ENCODE measurements at regions not wholly inside any gene's neighbourhood (a gene's known extent, or its start where the extent isn't known, plus 50 kb on each side); places are given as distances from the start of the nearest gene placed in this dataset.
A peak's percentile ranks its signal among the peaks of the same experiment; 100 is the strongest.

DNA sequence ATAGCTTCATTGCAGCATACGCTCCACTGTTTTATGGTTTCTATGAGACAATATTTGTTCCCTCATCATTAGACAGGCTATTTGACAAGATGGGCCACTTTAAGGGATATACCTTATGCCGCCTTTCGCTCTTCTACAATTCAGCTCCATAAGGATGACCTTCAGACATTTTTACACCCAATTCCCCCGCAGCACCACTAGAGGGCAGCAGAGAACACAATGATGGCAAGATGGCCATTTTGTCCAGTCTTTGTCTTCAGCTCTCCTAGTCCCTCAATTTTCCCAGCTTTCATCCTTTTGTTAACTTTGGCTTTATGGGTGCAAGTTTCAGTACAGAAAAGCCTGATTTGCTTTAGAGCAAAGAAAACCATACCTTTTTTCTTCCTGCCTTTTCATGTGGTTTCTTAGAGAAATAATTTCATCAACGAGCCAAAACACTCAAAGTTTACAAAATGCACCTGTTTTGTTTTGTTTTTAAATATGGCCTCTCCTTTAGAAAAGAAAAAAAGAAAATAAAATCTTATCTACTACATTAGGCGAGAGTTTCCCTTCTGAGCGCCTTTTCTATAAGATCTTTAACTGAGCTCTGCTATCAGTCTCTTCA lies 355.3 kb downstream of the TOX3 start:
- H3K9me3 ChIP-seq (ENCODE audit: low read depth): no peaks in the 10 kb centered on the region
- H4K20me1 ChIP-seq (ENCODE audit: insufficient read depth, poor library complexity, severe bottlenecking): no peaks in the 10 kb centered on the region
- no peak overlapping the region for H3K4me2 ChIP-seq
- no peaks in the 10 kb centered on the region for H3K79me2 ChIP-seq
- no peak overlapping the region for H3K27ac ChIP-seq
- H3K9me2 ChIP-seq (replicated peaks; ENCODE audit: insufficient read depth): no peaks in the 10 kb centered on the region
- peak overlapping the region; percentile 16 for H2AFZ ChIP-seq
- no peak overlapping the region for H3K4me3 ChIP-seq
- TF ChIP-seq, protein P1, sequence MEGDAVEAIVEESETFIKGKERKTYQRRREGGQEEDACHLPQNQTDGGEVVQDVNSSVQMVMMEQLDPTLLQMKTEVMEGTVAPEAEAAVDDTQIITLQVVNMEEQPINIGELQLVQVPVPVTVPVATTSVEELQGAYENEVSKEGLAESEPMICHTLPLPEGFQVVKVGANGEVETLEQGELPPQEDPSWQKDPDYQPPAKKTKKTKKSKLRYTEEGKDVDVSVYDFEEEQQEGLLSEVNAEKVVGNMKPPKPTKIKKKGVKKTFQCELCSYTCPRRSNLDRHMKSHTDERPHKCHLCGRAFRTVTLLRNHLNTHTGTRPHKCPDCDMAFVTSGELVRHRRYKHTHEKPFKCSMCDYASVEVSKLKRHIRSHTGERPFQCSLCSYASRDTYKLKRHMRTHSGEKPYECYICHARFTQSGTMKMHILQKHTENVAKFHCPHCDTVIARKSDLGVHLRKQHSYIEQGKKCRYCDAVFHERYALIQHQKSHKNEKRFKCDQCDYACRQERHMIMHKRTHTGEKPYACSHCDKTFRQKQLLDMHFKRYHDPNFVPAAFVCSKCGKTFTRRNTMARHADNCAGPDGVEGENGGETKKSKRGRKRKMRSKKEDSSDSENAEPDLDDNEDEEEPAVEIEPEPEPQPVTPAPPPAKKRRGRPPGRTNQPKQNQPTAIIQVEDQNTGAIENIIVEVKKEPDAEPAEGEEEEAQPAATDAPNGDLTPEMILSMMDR (IDR thresholded peaks at IDR 0.05; ENCODE audit: poor library complexity): peak; percentile 88
- TF ChIP-seq EZH2 (IDR thresholded peaks at IDR 0.05; ENCODE audit: borderline replicate concordance) (no peak), EZH2phosphoT487 (IDR thresholded peaks at IDR 0.05; ENCODE audit: low read depth, severe bottlenecking, unreplicated experiment) (no peak)
- no peaks in the 10 kb centered on the region for H3K4me1 ChIP-seq (ENCODE audit: insufficient read depth)
- H3K36me3 ChIP-seq (replicated peaks; ENCODE audit: insufficient read depth, low read depth): no peaks in the 10 kb centered on the region
- peak; percentile 81 for DNase-seq (ENCODE audit: low spot score)
- WGBS (ENCODE audit: low lambda C conversion rate, missing lambda C conversion rate): 60% methylated on average over 7 of the region's 7 CpGs
- peaks cover 5% of the 10 kb centered on the region for H3K27me3 ChIP-seq

DNA sequence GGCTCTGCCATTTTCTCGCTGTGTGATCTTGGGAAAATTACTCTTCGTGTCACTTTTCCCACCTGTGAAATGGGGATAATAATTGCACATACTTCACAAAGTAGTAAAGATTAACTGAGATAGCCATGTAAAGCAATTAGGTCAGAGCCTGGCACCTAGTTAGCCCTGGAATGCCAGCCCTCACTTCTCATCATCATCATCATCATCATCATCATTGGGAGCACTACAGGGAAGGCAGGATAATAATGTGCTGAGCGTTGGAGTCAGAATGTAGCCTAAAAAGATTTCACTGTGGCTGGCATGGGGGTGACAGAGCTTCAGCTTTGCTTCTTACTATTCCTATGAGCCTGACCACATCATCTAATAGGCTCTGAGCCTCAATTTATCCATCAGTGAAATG lies 362.6 kb downstream of the TOX3 start:
- no peaks in the 10 kb centered on the region for H3K27me3 ChIP-seq
- 88% methylated on average over 3 of the region's 3 CpGs for WGBS (ENCODE audit: low lambda C conversion rate, missing lambda C conversion rate)
- no peaks in the 10 kb centered on the region for H3K79me2 ChIP-seq
- no peak overlapping the region for H3K4me2 ChIP-seq
- H3K27ac ChIP-seq: no peak overlapping the region
- H2AFZ ChIP-seq: no peak overlapping the region
- H3K4me3 ChIP-seq: no peak overlapping the region
- no peaks in the 10 kb centered on the region for H3K9me3 ChIP-seq (ENCODE audit: low read depth)
- DNase-seq (ENCODE audit: low spot score): no peak
- no peaks in the 10 kb centered on the region for H3K9me2 ChIP-seq (replicated peaks; ENCODE audit: insufficient read depth)
- H3K36me3 ChIP-seq (replicated peaks; ENCODE audit: insufficient read depth, low read depth): no peaks in the 10 kb centered on the region
- H4K20me1 ChIP-seq (ENCODE audit: insufficient read depth, poor library complexity, severe bottlenecking): no peaks in the 10 kb centered on the region
- H3K4me1 ChIP-seq (ENCODE audit: insufficient read depth): no peaks in the 10 kb centered on the region
- TF ChIP-seq, protein P1 (IDR thresholded peaks at IDR 0.05; ENCODE audit: poor library complexity): no peak
- no peak for TF ChIP-seq EZH2 (IDR thresholded peaks at IDR 0.05; ENCODE audit: borderline replicate concordance)
- no peak for TF ChIP-seq EZH2phosphoT487 (IDR thresholded peaks at IDR 0.05; ENCODE audit: low read depth, severe bottlenecking, unreplicated experiment)

DNA sequence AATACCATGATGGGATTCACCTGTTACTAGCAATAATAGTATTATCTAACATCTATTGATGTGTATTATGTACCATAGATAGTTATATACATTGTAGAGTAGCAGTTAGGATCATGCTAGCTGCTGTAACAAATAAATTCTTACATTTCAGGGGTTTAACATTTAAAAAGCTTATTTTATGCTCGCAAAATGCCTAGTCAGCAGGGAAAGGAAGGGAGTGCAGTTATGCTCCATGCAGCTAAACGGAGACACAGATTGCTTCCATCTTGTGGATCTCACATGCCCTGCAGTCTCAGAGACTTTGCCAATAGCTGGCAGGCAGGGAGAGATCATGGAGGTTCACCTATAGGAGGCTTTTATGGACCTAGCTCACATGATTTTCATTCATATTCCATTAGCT lies 364.1 kb downstream of the TOX3 start:
- Histone ChIP-seq H3K4me2 (no peak overlapping the region), H3K79me2 (no peaks in the 10 kb centered on the region), H3K4me1 (ENCODE audit: insufficient read depth) (no peaks in the 10 kb centered on the region), H4K20me1 (ENCODE audit: insufficient read depth, poor library complexity, severe bottlenecking) (no peaks in the 10 kb centered on the region), H3K27ac (no peak overlapping the region), H2AFZ (no peak overlapping the region), H3K9me3 (ENCODE audit: low read depth) (no peaks in the 10 kb centered on the region), H3K4me3 (no peak overlapping the region), H3K9me2 (replicated peaks; ENCODE audit: insufficient read depth) (no peaks in the 10 kb centered on the region), H3K27me3 (no peaks in the 10 kb centered on the region), H3K36me3 (replicated peaks; ENCODE audit: insufficient read depth, low read depth) (no peaks in the 10 kb centered on the region)
- no peak for TF ChIP-seq EZH2phosphoT487 (IDR thresholded peaks at IDR 0.05; ENCODE audit: low read depth, severe bottlenecking, unreplicated experiment)
- no peak for TF ChIP-seq EZH2 (IDR thresholded peaks at IDR 0.05; ENCODE audit: borderline replicate concordance)
- TF ChIP-seq, protein P1 (IDR thresholded peaks at IDR 0.05; ENCODE audit: poor library complexity): no peak
- DNase-seq (ENCODE audit: low spot score): no peak
- WGBS (ENCODE audit: low lambda C conversion rate, missing lambda C conversion rate): 87% methylated on average over 2 of the region's 2 CpGs
